Tibial artery (tissue), 4 donors: ENCODE measurements at regions not wholly inside any gene's neighbourhood (a gene's known extent, or its start where the extent isn't known, plus 50 kb on each side); places are given as distances from the start of the nearest gene placed in this dataset.
"Not testable (repeated sequence)": the region's sequence is repeated elsewhere in the genome, so short reads cannot be mapped to it uniquely, and the experiment has no call there.

Experiments
- DNase-seq, 2 donors: peaks; one replicate each; pipeline ENCODE4 v3.0.0-alpha.2; 2019
- H3K27ac ChIP-seq, 2 donors: fragments of 200-600 bp; sonication (generic) in 1 of 2; 1 replicate in 1 of 2; 2 replicates in 1 of 2; pipeline ENCODE4 v1.5.1; 2018 to 2019; ENCODE audit warnings: mild to moderate bottlenecking in 1 of 2
- H3K27me3 ChIP-seq, 2 donors: fragments of 200-600 bp; sonication (generic) in 1 of 2; one replicate each; pipeline versions ENCODE4 v1.5.1 to v1.6.0; 2016 to 2019
- H3K36me3 ChIP-seq, 3 donors: fragments of 200-600 bp; sonication (generic) in 2 of 3; one replicate each; pipeline ENCODE4 v1.5.1; 2016 to 2019; ENCODE audit warnings: mild to moderate bottlenecking in 2 of 3
- H3K4me1 ChIP-seq, 4 donors: fragments of 200-600 bp; sonication (generic) in 2 of 4; 1 replicate in 3 of 4; 2 replicates in 1 of 4; pipeline ENCODE4 v1.5.1; 2016 to 2019
- H3K4me3 ChIP-seq, 2 donors: fragments of 200-600 bp; sonication (generic) in 1 of 2; 1 replicate in 1 of 2; 2 replicates in 1 of 2; pipeline ENCODE4 v1.5.1; 2018 to 2019; ENCODE audit warnings: mild to moderate bottlenecking in 2 of 2
- H3K9me3 ChIP-seq, 3 donors: fragments of 200-600 bp; sonication (generic) in 1 of 3; one replicate each; pipeline ENCODE4 v1.5.1; 2016 to 2019
- intact Hi-C: fragments of 100-400 bp; cut with DNase I; formaldehyde crosslinking; loops from one replicate; pipeline ENCODE4 v1.15.0; 2023; ENCODE audit warnings: low total_unique reads
- TF ChIP-seq, protein P1 (sequence below), 2 experiments: fragments of 200-600 bp in 1 of 2; fragments of 450-650 bp in 1 of 2; IDR thresholded peaks; one replicate each; pipeline ENCODE4 v1.5.1; 2017 to 2019; ENCODE audit warnings: antibody characterized with exemption in 2 of 2, mild to moderate bottlenecking in 1 of 2, moderate library complexity in 1 of 2

DNA sequence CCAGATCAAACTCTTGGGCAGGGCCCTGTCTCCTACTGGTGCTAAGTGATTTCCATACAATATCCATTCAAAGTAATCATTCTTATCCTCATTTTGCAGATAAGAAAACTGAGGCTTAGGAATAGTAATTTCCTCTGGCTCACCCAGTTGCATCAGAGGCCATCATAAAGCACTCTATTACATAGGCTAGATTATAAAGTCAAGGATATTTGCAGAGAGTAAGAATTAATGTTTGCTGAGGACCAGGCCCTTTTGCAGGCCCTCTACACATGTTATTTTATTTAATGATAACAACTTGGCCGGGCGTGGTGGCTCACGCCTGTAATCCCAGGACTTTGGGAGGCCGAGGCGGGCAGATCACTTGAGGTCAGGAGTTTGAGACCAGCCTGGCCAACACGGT lies 316.8 kb downstream of the ZNF674 start:
- intact Hi-C loops, result no loop called here
- Histone ChIP-seq H3K27me3 (no peaks in the 10 kb centered on the region), H3K4me1 (no peaks in the 10 kb centered on the region), H3K27ac (no peak overlapping the region), H3K9me3 (no peaks in the 10 kb centered on the region), H3K4me3 (no peak overlapping the region), H3K36me3 (no peaks in the 10 kb centered on the region)
- DNase-seq, result no peak
- TF ChIP-seq, protein P1, sequence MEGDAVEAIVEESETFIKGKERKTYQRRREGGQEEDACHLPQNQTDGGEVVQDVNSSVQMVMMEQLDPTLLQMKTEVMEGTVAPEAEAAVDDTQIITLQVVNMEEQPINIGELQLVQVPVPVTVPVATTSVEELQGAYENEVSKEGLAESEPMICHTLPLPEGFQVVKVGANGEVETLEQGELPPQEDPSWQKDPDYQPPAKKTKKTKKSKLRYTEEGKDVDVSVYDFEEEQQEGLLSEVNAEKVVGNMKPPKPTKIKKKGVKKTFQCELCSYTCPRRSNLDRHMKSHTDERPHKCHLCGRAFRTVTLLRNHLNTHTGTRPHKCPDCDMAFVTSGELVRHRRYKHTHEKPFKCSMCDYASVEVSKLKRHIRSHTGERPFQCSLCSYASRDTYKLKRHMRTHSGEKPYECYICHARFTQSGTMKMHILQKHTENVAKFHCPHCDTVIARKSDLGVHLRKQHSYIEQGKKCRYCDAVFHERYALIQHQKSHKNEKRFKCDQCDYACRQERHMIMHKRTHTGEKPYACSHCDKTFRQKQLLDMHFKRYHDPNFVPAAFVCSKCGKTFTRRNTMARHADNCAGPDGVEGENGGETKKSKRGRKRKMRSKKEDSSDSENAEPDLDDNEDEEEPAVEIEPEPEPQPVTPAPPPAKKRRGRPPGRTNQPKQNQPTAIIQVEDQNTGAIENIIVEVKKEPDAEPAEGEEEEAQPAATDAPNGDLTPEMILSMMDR (IDR thresholded peaks at IDR 0.05), result no peak

- Histone ChIP-seq H3K9me3 (no peaks in the 10 kb centered on the region), H3K36me3 (no peaks in the 10 kb centered on the region), H3K4me3 (no peak overlapping the region), H3K27me3 (no peaks in the 10 kb centered on the region), H3K4me1 (no peaks in the 10 kb centered on the region), H3K27ac (no peak overlapping the region)
- TF ChIP-seq, protein P1 (IDR thresholded peaks at IDR 0.05), result no peak
- intact Hi-C loops, result no loop called here
- no peak for DNase-seq
Measured at GRCh38 chrX:46226422-46226821, 318.8 kb downstream of the ZNF674 start.

DNA sequence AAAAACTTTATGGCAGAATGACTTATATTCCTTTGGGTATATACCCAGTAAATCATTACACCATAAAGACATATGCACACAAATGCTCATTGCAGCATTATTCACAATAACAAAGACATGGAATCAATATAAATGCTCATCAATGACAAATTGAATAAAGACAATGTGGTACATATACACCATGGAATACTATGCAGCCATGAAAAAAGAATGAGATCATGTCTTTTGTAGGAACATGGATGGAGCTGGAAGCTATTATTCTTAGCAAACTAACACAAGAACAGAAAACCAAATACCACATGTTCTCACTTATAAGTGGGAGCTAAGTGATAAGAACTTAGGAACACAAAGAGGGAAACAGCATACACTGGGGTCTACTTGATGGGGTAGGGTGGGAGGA lies 321.7 kb downstream of the ZNF674 start:
- H3K9me3 ChIP-seq, H3K27ac ChIP-seq, H3K4me1 ChIP-seq, H3K36me3 ChIP-seq, H3K4me3 ChIP-seq, intact Hi-C loops, DNase-seq, H3K27me3 ChIP-seq: not testable (repeated sequence)

GRCh38 chrX:46220822-46221221 lies 324.4 kb downstream of the ZNF674 start:
- Histone ChIP-seq H3K36me3 (no peaks in the 10 kb centered on the region), H3K9me3 (no peaks in the 10 kb centered on the region), H3K27ac (no peak overlapping the region), H3K4me3 (no peak overlapping the region), H3K4me1 (peaks cover 0 to 28% (median 0%) of the 10 kb centered on the region in 4 donors), H3K27me3 (no peaks in the 10 kb centered on the region)
- TF ChIP-seq, protein P1 (IDR thresholded peaks at IDR 0.05), result no peak
- intact Hi-C loops, result no loop called here
- DNase-seq, result no peak

GRCh38 chrX:46218373-46218772 lies 326.8 kb downstream of the ZNF674 start:
- Histone ChIP-seq H3K9me3 (no peaks in the 10 kb centered on the region), H3K27me3 (no peaks in the 10 kb centered on the region), H3K27ac (no peak overlapping the region), H3K4me1 (peaks cover 0 to 36% (median 0%) of the 10 kb centered on the region in 4 donors), H3K4me3 (no peak overlapping the region), H3K36me3 (no peaks in the 10 kb centered on the region)
- TF ChIP-seq, protein P1 (IDR thresholded peaks at IDR 0.05), result no peak
- no peak for DNase-seq
- intact Hi-C loops, result no loop called here

DNA sequence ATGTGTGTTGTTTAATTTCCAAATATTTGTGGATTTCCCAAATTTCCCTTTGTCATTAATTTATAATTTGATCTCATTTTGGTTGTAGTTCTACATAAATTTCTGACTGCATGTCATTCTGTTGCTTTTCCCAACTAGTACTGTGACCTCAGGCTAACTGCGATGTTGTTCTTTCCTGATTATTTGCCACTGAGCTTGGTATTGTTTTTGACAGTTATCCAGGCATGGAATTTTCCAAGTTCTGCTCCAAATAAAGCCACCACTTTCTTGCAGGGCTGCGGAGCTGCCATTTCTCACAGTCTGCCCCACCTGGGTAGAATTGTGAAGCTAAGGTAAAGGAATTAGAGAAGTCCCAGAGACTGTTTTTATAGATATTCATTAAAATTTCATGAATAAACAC lies 328.8 kb downstream of the ZNF674 start:
- intact Hi-C loops, result no loop called here
- H3K4me1 ChIP-seq, result peaks cover 0 to 36% (median 0%) of the 10 kb centered on the region in 4 donors
- no peak for DNase-seq
- H3K4me3 ChIP-seq, result no peak overlapping the region
- H3K27ac ChIP-seq, result peak overlapping the region; percentile 23 to 65
- no peaks in the 10 kb centered on the region for H3K27me3 ChIP-seq
- TF ChIP-seq, protein P1 (IDR thresholded peaks at IDR 0.05), result no peak
- no peaks in the 10 kb centered on the region for H3K36me3 ChIP-seq
- no peaks in the 10 kb centered on the region for H3K9me3 ChIP-seq
